ENCODE measurements at regions not wholly inside any gene's neighbourhood (a gene's known extent, or its start where the extent isn't known, plus 50 kb on each side); places are given as distances from the start of the nearest gene placed in this dataset.

DNA sequence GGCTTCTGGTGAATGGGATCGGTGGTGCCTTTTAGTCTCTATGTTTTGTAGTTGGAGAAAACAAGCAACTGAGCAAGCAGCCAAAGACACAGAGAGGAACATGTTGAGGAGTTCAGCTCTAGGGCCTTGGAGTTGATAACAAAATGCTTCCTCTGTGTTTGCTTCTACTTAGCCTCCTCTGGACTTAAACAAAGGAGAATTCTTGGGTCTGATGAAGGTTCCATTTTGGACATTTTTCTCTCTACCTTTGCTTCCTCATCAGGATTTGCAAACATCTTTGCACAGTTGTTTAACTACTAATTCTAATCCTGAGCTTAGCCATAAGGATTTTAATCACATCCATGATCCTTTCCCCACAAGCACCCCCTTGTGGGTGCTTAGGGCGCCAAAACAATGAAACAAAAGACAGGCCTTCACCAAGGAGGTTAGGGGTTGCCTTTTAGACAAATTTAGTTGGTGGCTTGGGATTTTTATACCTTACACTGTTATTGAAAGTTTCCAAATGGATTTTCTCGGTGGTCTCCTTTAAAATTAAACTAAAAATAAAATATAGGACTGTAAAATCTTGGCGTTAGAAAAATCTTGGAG, 148.5 kb upstream of the SATB2 start:
- Histone ChIP-seq H3K36me3 (replicated peaks in 1 of 2; ENCODE audit: control insufficient read depth in 1 of 2, insufficient read depth in 2 of 2, low read length in 2 of 2) (no peaks in the 10 kb centered on the region), H3K4me3 (replicated peaks in 1 of 3; ENCODE audit: low read depth in 2 of 3, low read length in 3 of 3) (no peak overlapping the region), H2AFZ (ENCODE audit: insufficient read depth, low read depth, low read length, poor library complexity, severe bottlenecking) (no peak overlapping the region), H3K27ac (ENCODE audit: low read depth in 1 of 2, low read length in 2 of 2) (no peak overlapping the region), H3K4me2 (replicated peaks; ENCODE audit: extremely low read depth, low read length, poor library complexity, severe bottlenecking) (no peak overlapping the region), H3K4me1 (ENCODE audit: control insufficient read depth in 1 of 2, insufficient read depth in 2 of 2, low read length in 2 of 2) (no peaks in the 10 kb centered on the region), H4K20me1 (ENCODE audit: insufficient read depth, low read length) (no peaks in the 10 kb centered on the region), H3K9ac (ENCODE audit: insufficient read depth, low read length, poor library complexity, severe bottlenecking) (no peak overlapping the region), H3K27me3 (ENCODE audit: control insufficient read depth in 2 of 2, insufficient read depth in 2 of 2, low read length in 2 of 2) (no peaks in the 10 kb centered on the region), H3K9me3 (replicated peaks in 1 of 2; ENCODE audit: control insufficient read depth in 1 of 2, insufficient read depth in 1 of 2, low read length in 2 of 2) (no peaks in the 10 kb centered on the region), H3K79me2 (ENCODE audit: insufficient read depth, low read length) (no peaks in the 10 kb centered on the region)
- H3K27me3 Mint-ChIP-seq (ENCODE audit: low read depth in 3 of 3) = peaks cover 0 to 16% (median 2%) of the 10 kb centered on the region in 3 donors
- H3K9me3 Mint-ChIP-seq = peaks cover 0 to 5% (median 2%) of the 10 kb centered on the region in 7 donors
- TF ChIP-seq, protein P1, sequence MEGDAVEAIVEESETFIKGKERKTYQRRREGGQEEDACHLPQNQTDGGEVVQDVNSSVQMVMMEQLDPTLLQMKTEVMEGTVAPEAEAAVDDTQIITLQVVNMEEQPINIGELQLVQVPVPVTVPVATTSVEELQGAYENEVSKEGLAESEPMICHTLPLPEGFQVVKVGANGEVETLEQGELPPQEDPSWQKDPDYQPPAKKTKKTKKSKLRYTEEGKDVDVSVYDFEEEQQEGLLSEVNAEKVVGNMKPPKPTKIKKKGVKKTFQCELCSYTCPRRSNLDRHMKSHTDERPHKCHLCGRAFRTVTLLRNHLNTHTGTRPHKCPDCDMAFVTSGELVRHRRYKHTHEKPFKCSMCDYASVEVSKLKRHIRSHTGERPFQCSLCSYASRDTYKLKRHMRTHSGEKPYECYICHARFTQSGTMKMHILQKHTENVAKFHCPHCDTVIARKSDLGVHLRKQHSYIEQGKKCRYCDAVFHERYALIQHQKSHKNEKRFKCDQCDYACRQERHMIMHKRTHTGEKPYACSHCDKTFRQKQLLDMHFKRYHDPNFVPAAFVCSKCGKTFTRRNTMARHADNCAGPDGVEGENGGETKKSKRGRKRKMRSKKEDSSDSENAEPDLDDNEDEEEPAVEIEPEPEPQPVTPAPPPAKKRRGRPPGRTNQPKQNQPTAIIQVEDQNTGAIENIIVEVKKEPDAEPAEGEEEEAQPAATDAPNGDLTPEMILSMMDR (IDR thresholded peaks at IDR 0.05) = no peak
- H3K27ac Mint-ChIP-seq = no peak overlapping the region
- DNase-seq = no peak
- intact Hi-C loops (cut with micrococcal nuclease) = no loop called here
- 80% methylated on average over 1 of the region's 4 CpGs for WGBS (ENCODE audit: insufficient coverage)
- H3K4me3 Mint-ChIP-seq = peak overlapping the region in 1 of 2 donors; percentile 18
- H3K4me1 Mint-ChIP-seq = peaks cover 19% of the 10 kb centered on the region
- no peaks in the 10 kb centered on the region for H3K36me3 Mint-ChIP-seq

DNA sequence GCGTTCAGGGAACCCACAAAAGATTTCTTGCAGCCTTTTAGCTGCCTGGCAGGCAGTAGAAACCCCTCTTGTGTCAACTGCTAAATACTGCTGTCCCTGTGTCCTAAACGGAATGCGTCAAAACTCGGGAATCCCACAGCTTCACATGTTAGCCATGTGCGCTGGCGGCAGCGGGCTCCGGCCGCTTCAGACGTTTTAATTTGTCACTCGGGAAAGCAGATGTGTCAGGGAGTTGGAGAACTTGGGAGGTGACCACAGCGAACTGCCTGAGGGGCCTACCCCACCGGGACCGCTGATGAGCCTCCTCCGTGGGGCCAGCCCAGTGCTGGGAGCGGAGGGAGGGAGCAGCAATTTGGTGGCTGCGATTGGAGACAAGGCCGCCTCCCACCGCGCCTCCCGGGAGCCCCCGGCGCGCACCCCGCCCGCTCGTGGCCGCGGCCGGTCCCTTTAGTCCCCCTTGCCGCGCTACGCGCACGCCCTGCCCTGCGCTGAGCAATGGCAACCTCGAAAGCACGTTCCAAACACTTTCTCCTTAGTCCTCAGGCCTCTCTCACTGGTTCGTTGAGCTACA, 146.1 kb upstream of the SATB2 start:
- no peak overlapping the region for H3K27ac Mint-ChIP-seq
- H3K27me3 Mint-ChIP-seq (ENCODE audit: low read depth in 3 of 3) = peaks cover 0 to 16% (median 2%) of the 10 kb centered on the region in 3 donors
- Histone ChIP-seq H3K27ac (ENCODE audit: low read depth in 1 of 2, low read length in 2 of 2) (no peak overlapping the region), H3K27me3 (ENCODE audit: control insufficient read depth in 2 of 2, insufficient read depth in 2 of 2, low read length in 2 of 2) (no peaks in the 10 kb centered on the region), H3K4me1 (ENCODE audit: control insufficient read depth in 1 of 2, insufficient read depth in 2 of 2, low read length in 2 of 2) (no peaks in the 10 kb centered on the region), H3K79me2 (ENCODE audit: insufficient read depth, low read length) (no peaks in the 10 kb centered on the region), H3K4me2 (replicated peaks; ENCODE audit: extremely low read depth, low read length, poor library complexity, severe bottlenecking) (no peak overlapping the region), H4K20me1 (ENCODE audit: insufficient read depth, low read length) (no peaks in the 10 kb centered on the region), H3K9ac (ENCODE audit: insufficient read depth, low read length, poor library complexity, severe bottlenecking) (no peak overlapping the region), H3K9me3 (replicated peaks in 1 of 2; ENCODE audit: control insufficient read depth in 1 of 2, insufficient read depth in 1 of 2, low read length in 2 of 2) (no peaks in the 10 kb centered on the region), H3K4me3 (replicated peaks in 1 of 3; ENCODE audit: low read depth in 2 of 3, low read length in 3 of 3) (no peak overlapping the region), H2AFZ (ENCODE audit: insufficient read depth, low read depth, low read length, poor library complexity, severe bottlenecking) (no peak overlapping the region), H3K36me3 (replicated peaks in 1 of 2; ENCODE audit: control insufficient read depth in 1 of 2, insufficient read depth in 2 of 2, low read length in 2 of 2) (no peaks in the 10 kb centered on the region)
- intact Hi-C loops (cut with micrococcal nuclease) = no loop called here
- TF ChIP-seq, protein P1 (IDR thresholded peaks at IDR 0.05) = no peak
- H3K9me3 Mint-ChIP-seq = peaks cover 0 to 5% (median 2%) of the 10 kb centered on the region in 7 donors
- no peak for DNase-seq
- H3K4me1 Mint-ChIP-seq = peaks cover 23% of the 10 kb centered on the region
- peak overlapping the region in 1 of 2 donors; percentile 38 for H3K4me3 Mint-ChIP-seq
- 87% methylated on average over 30 of the region's 39 CpGs for WGBS (ENCODE audit: insufficient coverage)
- H3K36me3 Mint-ChIP-seq = no peaks in the 10 kb centered on the region

Data from CD14-positive monocyte (primary cell).